A549 (cell line): ENCODE measurements at regions not wholly inside any gene's neighbourhood (a gene's known extent, or its start where the extent isn't known, plus 50 kb on each side); places are given as distances from the start of the nearest gene placed in this dataset.

Experiments
- CTCF ChIP-seq: fragments of >200 bp; sonication (Bioruptor Twin); formaldehyde crosslinking; IDR thresholded peaks from 3 replicates; pipeline ENCODE4 v1.5.1; 2016
- FOSL2 ChIP-seq, 2 experiments: fragments of 450-650 bp in 1 of 2; fragments of >200 bp in 1 of 2; sonication (Bioruptor Twin) in 1 of 2; formaldehyde crosslinking; IDR thresholded peaks; 2 replicates each; pipeline versions ENCODE4 v1.5.0 to v1.6.1; 2016 to 2020; ENCODE audit warnings: mild to moderate bottlenecking in 1 of 2, moderate library complexity in 1 of 2
- JUNB ChIP-seq: fragments of >200 bp; sonication (Bioruptor Twin); formaldehyde crosslinking; IDR thresholded peaks from 2 replicates; pipeline ENCODE4 v1.6.1; 2016
- MAFK ChIP-seq: fragments of 450-650 bp; IDR thresholded peaks from 2 replicates; pipeline ENCODE4 v1.6.1; 2014; ENCODE audit not compliant: partially characterized antibody
- POLR2A ChIP-seq: IDR thresholded peaks from 2 replicates; pipeline ENCODE4 v1.6.1; 2012; ENCODE audit warnings: mild to moderate bottlenecking, low read length
- POLR2AphosphoS2 ChIP-seq: conservative IDR thresholded peaks from 2 replicates; pipeline ENCODE4 v1.6.1; 2012; ENCODE audit warnings: low read length, improper control_type of control experiment, inconsistent platforms
- RAD21 ChIP-seq, 2 experiments: fragments of >200 bp in 1 of 2; sonication (Bioruptor Twin) in 1 of 2; formaldehyde crosslinking in 1 of 2; IDR thresholded peaks in 1 of 2; conservative IDR thresholded peaks in 1 of 2; 2 replicates in 1 of 2; 3 replicates in 1 of 2; pipeline ENCODE4 v1.6.1; 2012 to 2018; ENCODE audit warnings: inconsistent platforms in 1 of 2
- RCOR1 ChIP-seq: fragments of 150-350 bp; IDR thresholded peaks from 2 replicates; pipeline ENCODE4 v1.6.1; 2014; ENCODE audit warnings: antibody characterized with exemption, low read length, low read depth
- TFCP2L1 ChIP-seq: fragments of 250-450 bp; sonication (Bioruptor Pico); IDR thresholded peaks from 2 replicates; pipeline ENCODE4 v1.5.0; 2021; ENCODE audit warnings: mild to moderate bottlenecking
- TP53 ChIP-seq: fragments of 250-450 bp; sonication (Bioruptor Pico); IDR thresholded peaks from 2 replicates; pipeline ENCODE4 v1.5.0; 2021; ENCODE audit warnings: mild to moderate bottlenecking, moderate library complexity
- ZFP36 ChIP-seq: fragments of 450-650 bp; IDR thresholded peaks from 2 replicates; pipeline ENCODE4 v1.6.1; 2014; ENCODE audit warnings: borderline replicate concordance; ENCODE audit not compliant: partially characterized antibody
- ZSCAN20 ChIP-seq: fragments of 250-450 bp; sonication (Bioruptor Pico); IDR thresholded peaks from 2 replicates; pipeline ENCODE4 v1.8.0; 2022; ENCODE audit warnings: mild to moderate bottlenecking, moderate library complexity
- TF ChIP-seq, protein P1 (sequence below): IDR thresholded peaks from 2 replicates; pipeline ENCODE4 v1.6.1; 2012
- TF ChIP-seq, protein P2 (sequence below): fragments of 200-600 bp; sonication (generic); IDR thresholded peaks from 2 replicates; pipeline ENCODE4 v1.6.1; 2016; ENCODE audit warnings: antibody characterized with exemption, mild to moderate bottlenecking, moderate library complexity

DNA sequence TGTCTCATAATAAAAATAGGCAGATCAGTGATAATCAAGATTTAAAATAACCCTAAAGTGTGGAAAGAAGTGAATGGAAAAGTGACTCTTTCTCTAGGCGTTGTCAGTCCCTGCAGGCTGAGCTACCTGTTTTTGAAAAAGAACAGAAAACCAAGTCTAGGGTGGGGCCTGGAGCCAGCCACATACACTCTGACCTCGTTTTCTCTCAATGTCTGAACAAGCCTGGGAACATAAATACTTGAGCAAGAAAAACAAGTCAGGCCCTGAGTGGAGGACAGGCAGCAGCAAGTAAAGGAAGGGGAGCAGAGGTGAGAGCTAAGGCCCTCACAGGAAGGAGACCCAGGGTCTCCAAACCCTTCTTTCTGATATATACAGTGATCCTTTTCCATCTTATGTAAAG, 91.7 kb upstream of the HPF1 start:
- TF ChIP-seq POLR2A (no peak), JUNB (no peak), CTCF (no peak), TP53 (CRISPR knock-in tag) (no peak), ZSCAN20 (CRISPR knock-in tag) (no peak), RCOR1 (no peak), FOSL2 (IDR thresholded peaks at IDR 0.05) (no peak), FOSL2 (CRISPR knock-in tag; IDR thresholded peaks at IDR 0.05) (no peak), MAFK (no peak), ZFP36 (no peak), RAD21 (conservative IDR thresholded peaks at IDR 0.05 in 1 of 2, IDR thresholded peaks at IDR 0.05 in 1 of 2) (no peak), POLR2AphosphoS2 (no peak), TFCP2L1 (CRISPR knock-in tag) (no peak)
- TF ChIP-seq, protein P1, sequence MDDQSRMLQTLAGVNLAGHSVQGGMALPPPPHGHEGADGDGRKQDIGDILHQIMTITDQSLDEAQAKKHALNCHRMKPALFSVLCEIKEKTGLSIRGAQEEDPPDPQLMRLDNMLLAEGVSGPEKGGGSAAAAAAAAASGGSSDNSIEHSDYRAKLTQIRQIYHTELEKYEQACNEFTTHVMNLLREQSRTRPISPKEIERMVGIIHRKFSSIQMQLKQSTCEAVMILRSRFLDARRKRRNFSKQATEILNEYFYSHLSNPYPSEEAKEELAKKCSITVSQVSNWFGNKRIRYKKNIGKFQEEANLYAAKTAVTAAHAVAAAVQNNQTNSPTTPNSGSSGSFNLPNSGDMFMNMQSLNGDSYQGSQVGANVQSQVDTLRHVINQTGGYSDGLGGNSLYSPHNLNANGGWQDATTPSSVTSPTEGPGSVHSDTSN: no peak
- TF ChIP-seq, protein P2, sequence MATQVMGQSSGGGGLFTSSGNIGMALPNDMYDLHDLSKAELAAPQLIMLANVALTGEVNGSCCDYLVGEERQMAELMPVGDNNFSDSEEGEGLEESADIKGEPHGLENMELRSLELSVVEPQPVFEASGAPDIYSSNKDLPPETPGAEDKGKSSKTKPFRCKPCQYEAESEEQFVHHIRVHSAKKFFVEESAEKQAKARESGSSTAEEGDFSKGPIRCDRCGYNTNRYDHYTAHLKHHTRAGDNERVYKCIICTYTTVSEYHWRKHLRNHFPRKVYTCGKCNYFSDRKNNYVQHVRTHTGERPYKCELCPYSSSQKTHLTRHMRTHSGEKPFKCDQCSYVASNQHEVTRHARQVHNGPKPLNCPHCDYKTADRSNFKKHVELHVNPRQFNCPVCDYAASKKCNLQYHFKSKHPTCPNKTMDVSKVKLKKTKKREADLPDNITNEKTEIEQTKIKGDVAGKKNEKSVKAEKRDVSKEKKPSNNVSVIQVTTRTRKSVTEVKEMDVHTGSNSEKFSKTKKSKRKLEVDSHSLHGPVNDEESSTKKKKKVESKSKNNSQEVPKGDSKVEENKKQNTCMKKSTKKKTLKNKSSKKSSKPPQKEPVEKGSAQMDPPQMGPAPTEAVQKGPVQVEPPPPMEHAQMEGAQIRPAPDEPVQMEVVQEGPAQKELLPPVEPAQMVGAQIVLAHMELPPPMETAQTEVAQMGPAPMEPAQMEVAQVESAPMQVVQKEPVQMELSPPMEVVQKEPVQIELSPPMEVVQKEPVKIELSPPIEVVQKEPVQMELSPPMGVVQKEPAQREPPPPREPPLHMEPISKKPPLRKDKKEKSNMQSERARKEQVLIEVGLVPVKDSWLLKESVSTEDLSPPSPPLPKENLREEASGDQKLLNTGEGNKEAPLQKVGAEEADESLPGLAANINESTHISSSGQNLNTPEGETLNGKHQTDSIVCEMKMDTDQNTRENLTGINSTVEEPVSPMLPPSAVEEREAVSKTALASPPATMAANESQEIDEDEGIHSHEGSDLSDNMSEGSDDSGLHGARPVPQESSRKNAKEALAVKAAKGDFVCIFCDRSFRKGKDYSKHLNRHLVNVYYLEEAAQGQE: no peak
